HG03280 (cell line): ENCODE measurements at regions not wholly inside any gene's neighbourhood (a gene's known extent, or its start where the extent isn't known, plus 50 kb on each side); places are given as distances from the start of the nearest gene placed in this dataset.
"Not testable (repeated sequence)": the region's sequence is repeated elsewhere in the genome, so short reads cannot be mapped to it uniquely, and the experiment has no call there.

Source experiments
- ATAC-seq: cut with Tn5 transposase; IDR thresholded peaks from one replicate; pipeline ENCODE4 v1.9.1; 2021; ENCODE audit warnings: mild to moderate bottlenecking, moderate library complexity; ENCODE audit not compliant: unreplicated experiment

DNA sequence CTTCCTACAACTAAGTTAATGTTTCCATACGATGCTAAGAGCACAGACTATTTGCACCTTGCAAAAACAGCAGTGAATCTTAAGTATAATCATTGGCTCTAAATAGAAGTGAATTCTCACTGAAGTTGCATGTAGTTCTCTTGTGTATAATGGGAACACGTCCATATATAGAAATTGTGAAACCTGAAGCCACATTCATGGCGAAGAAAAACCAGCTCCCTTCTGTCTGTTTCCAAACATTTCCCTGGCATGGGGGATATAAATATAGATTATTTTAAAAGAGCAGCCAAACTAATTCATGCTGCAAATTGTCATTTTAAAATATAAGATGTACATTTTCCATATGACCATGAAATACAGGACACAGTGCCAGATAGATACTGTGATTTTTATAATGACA, 71.1 kb downstream of the TRAM1L1 start:
- no peak for ATAC-seq

DNA sequence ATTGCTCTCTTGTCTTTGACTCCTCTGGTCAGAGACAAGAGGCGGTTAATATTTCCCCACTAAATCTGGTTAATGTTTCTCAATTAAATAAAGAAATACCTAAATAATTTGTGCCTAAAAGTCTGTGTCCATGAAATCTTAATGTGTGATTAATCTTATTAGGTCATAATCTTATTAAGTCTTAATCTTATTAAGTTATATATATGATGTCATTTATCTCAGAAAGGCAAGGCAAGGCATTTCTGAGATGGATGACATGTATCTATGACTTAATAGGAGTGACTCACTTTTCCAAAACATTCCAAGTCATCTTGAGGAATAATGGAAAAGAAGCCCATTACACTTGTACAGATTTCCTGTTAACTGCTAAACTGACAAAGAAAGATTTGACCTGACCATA, 74.7 kb downstream of the TRAM1L1 start:
- no peak for ATAC-seq

DNA sequence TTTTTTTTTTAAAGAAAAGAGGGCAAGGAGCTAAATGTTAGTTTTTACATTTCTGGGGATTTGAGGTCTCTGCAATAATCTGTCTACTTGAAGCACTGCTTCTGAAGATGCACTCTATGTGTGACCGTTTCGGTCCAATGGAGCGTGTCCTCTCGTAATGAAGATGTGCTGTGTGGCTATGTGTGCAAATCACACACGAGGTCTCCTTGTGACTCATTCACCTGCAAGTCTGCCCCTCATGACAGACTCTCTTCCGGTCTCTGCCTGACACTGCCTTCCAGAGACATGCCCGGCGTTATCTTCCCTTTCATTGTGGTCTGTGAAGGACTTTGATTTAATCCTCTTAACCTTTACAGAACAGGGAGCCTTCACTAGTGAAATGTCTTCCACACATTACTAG, 84.3 kb downstream of the TRAM1L1 start:
- ATAC-seq: peak; percentile 82

DNA sequence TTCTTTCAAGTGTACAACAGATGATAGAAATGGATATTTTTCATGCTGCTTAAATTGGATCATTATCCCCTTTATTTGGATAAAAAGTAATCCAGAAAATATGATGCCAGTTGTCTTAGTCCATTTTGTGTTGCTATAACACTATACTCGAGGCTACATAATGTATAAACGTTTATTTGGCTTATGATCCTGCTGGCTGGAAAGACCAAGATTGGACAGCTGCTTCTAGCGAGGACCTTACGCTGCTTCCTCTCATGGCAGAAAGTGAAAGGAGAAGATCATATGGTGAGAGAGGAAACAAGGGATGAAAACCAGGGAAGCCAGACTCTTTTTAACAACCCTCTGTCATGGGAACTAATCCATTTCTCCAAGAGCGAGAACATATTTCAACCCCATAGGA, 102.7 kb downstream of the TRAM1L1 start:
- no peak for ATAC-seq

GRCh38 chr4:116980436-116980835, 104.9 kb downstream of the TRAM1L1 start:
- not testable (repeated sequence) for ATAC-seq

- ATAC-seq: no peak
These were observed 126.3 kb downstream of the TRAM1L1 start for GRCh38 chr4:116959045-116959444.

DNA sequence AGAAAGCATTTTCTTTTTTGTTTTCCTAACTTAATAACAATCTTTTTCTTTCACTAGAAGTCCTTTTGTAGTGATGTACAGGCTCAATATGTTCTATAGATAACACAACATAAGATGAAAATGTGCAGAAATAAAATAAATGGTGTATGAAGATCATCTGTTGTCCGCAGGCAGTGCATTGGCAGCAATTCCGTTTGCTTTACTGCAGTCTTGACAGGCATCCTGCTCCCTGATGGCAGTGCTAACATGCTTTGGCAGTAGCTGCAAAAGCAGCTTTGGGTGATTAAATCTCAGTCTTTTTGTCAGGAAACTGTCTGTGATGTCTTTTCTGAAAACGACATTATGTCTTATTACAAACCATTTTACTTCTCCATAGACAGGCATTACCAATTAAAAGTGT, 131.4 kb downstream of the TRAM1L1 start:
- no peak for ATAC-seq

DNA sequence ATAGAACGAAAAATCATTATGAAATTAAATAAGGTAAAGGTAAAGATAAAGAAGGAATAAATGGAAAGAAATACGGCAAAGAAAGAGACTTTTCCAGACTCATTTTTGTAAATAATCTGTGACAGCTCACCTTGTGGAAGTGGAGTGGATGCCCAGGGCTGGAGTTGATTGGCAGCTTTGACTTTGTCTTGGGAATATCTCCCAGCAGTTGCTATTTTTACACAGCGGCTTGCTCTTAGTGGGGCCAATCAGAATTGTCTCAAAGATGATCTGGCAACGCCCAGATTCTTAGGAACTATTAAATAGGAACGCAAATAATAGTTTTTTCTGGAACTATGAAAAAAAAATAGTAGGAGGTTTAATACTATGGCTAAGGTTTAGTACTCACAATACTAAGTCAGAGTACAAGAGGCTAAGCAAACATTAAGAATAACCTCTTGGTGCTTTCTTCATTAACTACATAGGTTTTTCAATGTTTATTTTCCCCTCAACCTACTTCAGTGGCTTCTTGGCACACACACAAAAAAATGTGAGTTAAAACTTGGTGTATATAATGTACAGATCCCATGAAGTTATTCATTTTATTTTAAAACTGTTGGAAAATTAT, 132.7 kb downstream of the TRAM1L1 start:
- no peak for ATAC-seq

- ATAC-seq: no peak
These were observed 135.5 kb downstream of the TRAM1L1 start for GRCh38 chr4:116949856-116950255.

- no peak for ATAC-seq
These were observed 143.1 kb downstream of the TRAM1L1 start for GRCh38 chr4:116942315-116942714.

DNA sequence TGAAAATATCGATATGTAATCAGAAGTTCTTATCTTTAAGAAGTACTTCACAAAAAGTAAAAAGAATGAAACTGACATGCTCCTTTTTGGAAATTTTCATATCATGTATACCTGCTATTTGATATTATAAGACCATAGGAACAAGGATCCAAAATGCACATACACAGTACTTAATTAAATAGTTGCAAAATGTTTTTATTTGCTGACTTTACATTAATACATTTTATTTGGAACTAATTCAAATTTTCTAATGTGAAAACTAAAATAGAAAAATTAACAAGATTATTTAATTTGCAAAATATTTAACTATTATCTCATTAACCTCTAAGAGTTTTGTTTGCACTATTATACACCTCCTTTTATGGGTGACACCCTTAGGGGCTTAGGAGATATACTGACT, 155.0 kb downstream of the TRAM1L1 start:
- no peak for ATAC-seq

DNA sequence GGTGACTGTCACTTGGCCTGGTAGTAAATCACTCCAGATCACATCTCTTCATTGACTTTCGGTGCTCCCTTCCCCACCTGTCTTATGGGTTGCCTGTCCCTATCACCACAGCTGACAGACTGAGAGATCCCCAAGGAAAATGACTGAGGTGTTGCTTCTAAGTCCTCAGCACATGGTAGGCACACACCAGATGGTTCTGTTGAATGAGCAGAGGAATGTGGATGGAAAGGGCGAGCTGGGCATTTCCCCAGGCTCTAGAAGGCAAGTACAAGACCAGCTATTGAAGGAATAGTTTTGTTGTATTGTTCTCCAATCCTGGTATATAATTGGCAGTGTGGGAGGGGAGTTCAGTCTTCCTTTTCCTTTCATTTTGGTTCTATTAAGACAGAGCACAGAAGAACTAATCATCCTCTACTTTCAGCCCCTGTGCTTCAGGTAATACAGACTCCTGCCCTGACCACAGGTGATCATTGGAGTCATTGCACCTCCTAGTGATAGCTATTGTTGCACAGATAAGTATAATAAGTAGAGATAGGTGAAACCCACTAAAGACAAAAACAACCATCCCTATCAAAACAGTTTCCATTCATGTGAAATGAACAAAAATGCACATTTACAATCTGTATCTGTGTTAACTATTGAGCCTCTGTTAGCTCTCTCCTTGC, 158.6 kb downstream of the TRAM1L1 start:
- no peak for ATAC-seq

DNA sequence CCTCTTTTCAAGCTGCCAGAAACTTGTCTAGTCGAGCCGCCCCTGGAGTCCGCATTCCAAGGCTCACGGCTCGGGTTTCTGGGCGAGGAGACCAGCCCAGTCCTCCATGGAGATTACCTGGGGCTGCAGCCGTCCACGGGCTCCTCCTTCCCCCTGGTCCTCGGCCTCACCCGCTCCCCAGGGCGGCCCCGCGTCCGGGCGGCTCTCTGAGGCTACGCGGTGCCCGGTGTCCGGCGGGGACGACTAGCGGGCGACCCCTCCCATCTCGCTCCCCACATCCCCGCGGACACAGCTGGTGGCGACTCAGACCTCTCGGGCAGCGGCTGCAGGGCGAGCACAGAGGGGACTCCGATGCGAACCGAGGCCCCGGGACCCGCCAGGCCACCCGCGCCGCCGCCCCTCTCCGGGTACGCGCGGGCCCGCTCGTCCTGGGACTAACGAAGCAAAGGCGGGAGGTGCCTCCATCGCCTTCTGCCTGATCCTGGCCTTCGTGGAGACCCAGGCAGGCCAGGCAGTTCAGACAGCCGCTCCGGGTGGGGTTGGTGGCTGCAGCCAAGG, 159.4 kb downstream of the TRAM1L1 start:
- no peak for ATAC-seq

DNA sequence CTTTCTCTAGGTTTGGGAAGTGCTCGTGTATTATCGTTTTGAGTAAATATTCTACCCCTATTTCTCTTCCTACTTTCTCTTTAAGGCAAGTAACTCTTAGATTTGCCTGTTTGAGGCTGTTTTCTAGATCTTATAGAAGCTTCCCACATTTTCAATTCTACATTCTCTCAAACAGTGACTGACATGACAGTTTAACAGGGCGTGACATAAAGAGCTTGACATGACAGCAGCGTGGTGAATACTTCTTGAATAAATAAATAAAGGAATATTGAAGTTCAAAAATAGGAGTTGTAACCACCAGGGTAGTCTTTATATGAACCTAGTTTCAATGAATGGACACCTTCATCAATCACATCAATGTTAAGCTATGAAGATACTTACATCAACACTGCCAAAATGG, 162.0 kb downstream of the TRAM1L1 start:
- ATAC-seq: no peak

GRCh38 chr4:116913451-116913850, 171.9 kb downstream of the TRAM1L1 start:
- no peak for ATAC-seq

GRCh38 chr4:116906758-116907157, 178.6 kb downstream of the TRAM1L1 start:
- ATAC-seq: no peak

GRCh38 chr4:116899561-116899960, 185.8 kb downstream of the TRAM1L1 start:
- ATAC-seq: no peak

GRCh38 chr4:116885579-116885978, 199.8 kb downstream of the TRAM1L1 start:
- ATAC-seq: no peak

- ATAC-seq: no peak
These were observed 202.9 kb downstream of the TRAM1L1 start for GRCh38 chr4:116882503-116882902.

GRCh38 chr4:116881077-116881476, 204.3 kb downstream of the TRAM1L1 start:
- no peak for ATAC-seq

- no peak for ATAC-seq
These were observed 204.8 kb downstream of the TRAM1L1 start for GRCh38 chr4:116880625-116881024.

- no peak for ATAC-seq
These were observed 207.1 kb downstream of the TRAM1L1 start for GRCh38 chr4:116878280-116878679.

GRCh38 chr4:116877069-116877468, 208.3 kb downstream of the TRAM1L1 start:
- no peak for ATAC-seq
